Muscle of leg (tissue), 3 donors: ENCODE measurements at regions not wholly inside any gene's neighbourhood (a gene's known extent, or its start where the extent isn't known, plus 50 kb on each side); places are given as distances from the start of the nearest gene placed in this dataset.

Experiments used
- DNase-seq: peaks from one replicate; pipeline ENCODE4 v3.0.0; 2013
- H3K27ac ChIP-seq: one replicate; pipeline ENCODE4 v1.5.1; 2013; ENCODE audit warnings: mild to moderate bottlenecking, low read length, control low read depth
- H3K27me3 ChIP-seq: one replicate; pipeline ENCODE4 v1.6.1; 2013; ENCODE audit warnings: low read length; ENCODE audit not compliant: control insufficient read depth, insufficient read depth
- H3K36me3 ChIP-seq: one replicate; pipeline ENCODE4 v1.6.1; 2013; ENCODE audit warnings: low read length; ENCODE audit not compliant: control insufficient read depth, insufficient read depth
- H3K4me1 ChIP-seq: one replicate; pipeline ENCODE4 v1.6.1; 2013; ENCODE audit warnings: low read length; ENCODE audit not compliant: control insufficient read depth, insufficient read depth
- H3K4me3 ChIP-seq: one replicate; pipeline ENCODE4 v1.5.1; 2013; ENCODE audit warnings: low read length, control low read depth
- H3K9me3 ChIP-seq: replicated peaks from 2 replicates; pipeline ENCODE4 v1.6.1; 2013; ENCODE audit warnings: low read depth, low read length; ENCODE audit not compliant: control insufficient read depth
- WGBS: methylation state at CpG from one replicate; pipeline ENCODE4 v1.1.5; 2013; ENCODE audit warnings: missing lambda C conversion rate; ENCODE audit not compliant: insufficient coverage; 5-methylcytosine and 5-hydroxymethylcytosine counted together

DNA sequence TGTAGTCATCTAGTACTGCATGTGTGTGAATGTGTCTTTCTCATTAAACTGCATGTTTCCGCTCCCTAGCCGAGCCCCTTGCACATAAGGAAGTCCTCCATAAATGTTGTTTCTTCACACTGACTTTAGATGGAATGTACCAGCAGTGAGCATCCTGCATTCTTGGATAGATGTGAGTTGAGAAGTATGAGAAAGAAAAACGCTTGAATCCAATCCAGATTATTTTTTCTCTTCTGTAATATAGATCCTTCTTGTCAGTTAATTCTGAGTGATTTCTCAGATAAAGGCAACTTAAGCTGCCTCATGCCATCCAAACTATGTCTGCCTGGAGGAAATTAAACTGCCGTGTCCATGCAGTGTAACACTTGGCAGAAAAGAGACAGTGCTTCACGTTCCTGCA lies 268.1 kb upstream of the ISX start:
- WGBS: 10% methylated on average over 2 of the region's 5 CpGs
- Histone ChIP-seq H3K9me3 (no peaks in the 10 kb centered on the region), H3K36me3 (no peaks in the 10 kb centered on the region), H3K27ac (no peak overlapping the region), H3K4me1 (peaks cover 46% of the 10 kb centered on the region), H3K4me3 (no peak overlapping the region), H3K27me3 (peaks cover 2% of the 10 kb centered on the region)
- DNase-seq: peak; percentile 69

DNA sequence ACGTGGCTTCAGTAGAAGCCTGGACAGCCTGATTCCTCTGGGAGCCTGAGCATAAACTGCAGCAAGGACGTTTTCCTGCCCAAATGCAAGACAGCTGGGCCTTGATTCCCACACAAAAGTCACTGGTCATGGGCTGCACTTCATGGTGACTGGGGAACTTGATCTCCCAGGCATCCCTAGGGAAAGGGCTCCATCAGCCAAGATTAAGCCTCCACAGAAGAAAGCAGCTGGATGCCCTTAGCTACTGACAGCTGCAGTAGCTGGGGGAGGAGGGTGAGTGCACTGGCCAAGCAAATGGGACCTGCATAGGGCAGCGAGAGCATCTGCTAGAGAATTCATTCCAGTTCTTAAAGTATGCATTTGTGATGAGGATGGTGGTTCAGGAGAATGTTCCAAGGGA lies 267.4 kb upstream of the ISX start:
- Histone ChIP-seq H3K4me3 (no peak overlapping the region), H3K9me3 (no peaks in the 10 kb centered on the region), H3K4me1 (peaks cover 49% of the 10 kb centered on the region), H3K27me3 (peaks cover 2% of the 10 kb centered on the region), H3K27ac (peak overlapping the region; percentile 68), H3K36me3 (no peaks in the 10 kb centered on the region)
- peak; percentile 94 for DNase-seq
- 18% methylated on average over 3 of the region's 3 CpGs for WGBS

DNA sequence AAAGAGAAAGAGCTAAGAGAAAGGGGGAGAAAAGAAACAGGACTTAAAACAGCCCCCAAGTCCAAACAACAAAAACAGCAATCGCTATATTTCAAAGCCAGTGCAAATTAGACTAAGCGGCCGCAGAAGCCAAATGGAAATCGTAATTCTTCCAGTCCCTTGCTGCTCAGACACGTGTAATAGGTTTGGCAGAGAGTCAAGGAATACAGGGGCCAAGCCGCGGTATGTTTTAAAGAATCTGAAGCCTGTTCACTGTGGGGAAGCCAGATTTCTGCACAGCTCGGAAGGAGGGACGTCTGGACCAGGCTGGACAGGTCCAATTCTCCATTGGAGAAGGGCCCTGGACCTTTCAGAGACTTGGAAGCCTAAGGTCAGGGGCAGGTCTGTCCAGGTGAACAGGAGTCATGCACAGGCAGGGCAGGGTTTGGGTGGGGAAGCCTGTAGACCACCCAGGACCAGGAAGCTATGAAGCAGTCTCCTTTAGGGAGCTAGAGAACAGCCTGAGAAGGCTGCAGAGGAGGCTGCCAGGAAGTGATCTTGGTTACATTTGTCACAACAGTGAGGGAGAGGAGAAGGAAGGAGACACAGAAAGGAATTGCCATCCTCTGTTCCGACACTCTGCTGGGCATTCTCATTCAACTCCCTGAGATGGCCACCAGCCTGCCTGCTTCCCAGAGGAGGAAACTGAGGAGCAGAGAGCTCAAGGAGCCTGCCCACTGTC lies 265.5 kb upstream of the ISX start:
- peaks cover 49% of the 10 kb centered on the region for H3K4me1 ChIP-seq
- peak; percentile 92 for DNase-seq
- H3K36me3 ChIP-seq: no peaks in the 10 kb centered on the region
- peaks cover 2% of the 10 kb centered on the region for H3K27me3 ChIP-seq
- peak overlapping the region; percentile 29 for H3K27ac ChIP-seq
- 10% methylated on average over 7 of the region's 10 CpGs for WGBS
- H3K4me3 ChIP-seq: no peak overlapping the region
- no peaks in the 10 kb centered on the region for H3K9me3 ChIP-seq

DNA sequence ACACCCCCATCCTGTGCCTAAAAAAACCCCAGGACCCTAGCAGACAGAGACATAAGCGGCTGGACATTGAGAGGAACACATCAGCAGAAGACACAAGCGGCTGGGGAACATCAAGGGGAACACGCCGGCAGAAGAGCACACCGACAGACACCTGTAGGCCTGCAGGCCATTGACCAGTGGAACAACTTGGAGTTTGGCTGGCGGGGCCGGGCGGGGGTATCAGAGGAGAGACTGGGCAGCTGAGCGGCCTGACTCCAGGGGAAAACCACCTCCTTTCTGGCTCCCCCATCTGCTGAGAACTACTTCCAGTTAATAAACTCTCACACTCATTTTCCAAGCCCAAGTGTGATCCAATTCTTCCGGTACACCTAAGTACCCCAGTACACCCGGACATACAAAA lies 264.7 kb upstream of the ISX start:
- H3K27me3 ChIP-seq: peaks cover 2% of the 10 kb centered on the region
- WGBS: 92% methylated on average over 10 of the region's 11 CpGs
- H3K4me3 ChIP-seq: no peak overlapping the region
- H3K36me3 ChIP-seq: no peaks in the 10 kb centered on the region
- H3K4me1 ChIP-seq: peaks cover 49% of the 10 kb centered on the region
- H3K27ac ChIP-seq: no peak overlapping the region
- no peaks in the 10 kb centered on the region for H3K9me3 ChIP-seq
- no peak for DNase-seq

DNA sequence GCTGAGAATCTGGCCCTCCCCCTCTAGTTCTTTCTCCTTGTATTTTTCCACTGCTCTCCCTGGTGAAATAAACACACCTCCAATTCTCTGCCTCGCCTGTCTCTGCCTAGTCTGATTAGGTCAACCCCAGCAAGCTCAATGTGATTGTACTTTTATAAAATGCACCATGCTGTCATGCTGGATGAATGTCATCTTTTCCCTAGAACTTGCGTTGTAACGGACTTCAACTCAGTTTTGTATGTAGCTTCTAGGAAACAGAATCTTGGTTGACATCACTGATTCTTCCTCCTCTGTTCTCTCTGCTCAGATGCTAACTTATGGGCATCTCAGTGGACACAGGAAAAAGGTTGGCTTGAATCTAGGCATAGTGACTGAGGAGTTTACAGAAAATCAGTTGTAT lies 261.9 kb upstream of the ISX start:
- Histone ChIP-seq H3K4me3 (no peak overlapping the region), H3K9me3 (no peaks in the 10 kb centered on the region), H3K27me3 (peaks cover 4% of the 10 kb centered on the region), H3K4me1 (peaks cover 36% of the 10 kb centered on the region), H3K27ac (no peak overlapping the region), H3K36me3 (no peaks in the 10 kb centered on the region)
- no peak for DNase-seq
- 40% methylated on average over 1 of the region's 3 CpGs for WGBS

DNA sequence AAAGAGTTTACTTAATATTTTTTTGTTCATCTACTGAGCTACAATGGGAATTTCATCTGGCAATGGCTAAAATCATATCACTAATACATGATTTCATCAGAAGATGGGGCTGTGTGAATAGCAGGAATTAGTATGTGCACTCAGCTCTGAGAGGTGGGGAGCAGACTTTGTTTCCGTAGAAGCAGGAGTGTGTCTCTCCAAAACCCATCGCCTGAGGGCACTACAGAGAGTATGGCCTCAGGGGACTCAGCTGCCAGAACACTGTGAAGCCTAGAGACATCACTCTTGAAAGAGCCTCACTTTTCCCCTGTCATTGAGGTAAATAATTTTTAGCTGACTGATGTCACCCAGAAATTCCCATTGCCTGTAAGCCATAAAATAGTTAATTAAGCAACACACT lies 261.4 kb upstream of the ISX start:
- H3K36me3 ChIP-seq: no peaks in the 10 kb centered on the region
- peaks cover 32% of the 10 kb centered on the region for H3K4me1 ChIP-seq
- WGBS: 0% methylated on average over 1 of the region's 2 CpGs
- no peaks in the 10 kb centered on the region for H3K9me3 ChIP-seq
- no peak for DNase-seq
- H3K27ac ChIP-seq: no peak overlapping the region
- no peak overlapping the region for H3K4me3 ChIP-seq
- peaks cover 4% of the 10 kb centered on the region for H3K27me3 ChIP-seq

DNA sequence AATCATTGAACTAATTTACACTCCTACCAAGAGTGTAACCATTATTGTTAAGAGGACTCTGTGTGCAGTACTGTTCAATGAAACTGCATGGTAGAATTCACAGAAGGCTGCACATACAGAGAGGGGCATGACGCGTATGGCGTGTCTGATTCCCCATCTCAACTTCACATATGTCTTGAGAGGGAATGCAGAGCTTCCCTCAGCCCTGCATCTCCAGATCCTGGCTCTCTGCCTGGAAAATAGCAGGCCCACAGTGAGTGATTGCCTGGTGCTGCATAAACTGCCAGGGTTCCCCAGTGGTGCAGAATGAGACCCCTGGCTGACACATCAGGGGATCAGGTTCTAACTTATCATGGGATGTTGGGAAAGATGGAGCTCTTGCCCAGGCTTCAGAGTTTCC lies 260.2 kb upstream of the ISX start:
- Histone ChIP-seq H3K4me3 (no peak overlapping the region), H3K36me3 (no peaks in the 10 kb centered on the region), H3K27ac (no peak overlapping the region), H3K9me3 (no peaks in the 10 kb centered on the region), H3K4me1 (peaks cover 20% of the 10 kb centered on the region), H3K27me3 (peaks cover 4% of the 10 kb centered on the region)
- DNase-seq: no peak
- 56% methylated on average over 3 of the region's 3 CpGs for WGBS

DNA sequence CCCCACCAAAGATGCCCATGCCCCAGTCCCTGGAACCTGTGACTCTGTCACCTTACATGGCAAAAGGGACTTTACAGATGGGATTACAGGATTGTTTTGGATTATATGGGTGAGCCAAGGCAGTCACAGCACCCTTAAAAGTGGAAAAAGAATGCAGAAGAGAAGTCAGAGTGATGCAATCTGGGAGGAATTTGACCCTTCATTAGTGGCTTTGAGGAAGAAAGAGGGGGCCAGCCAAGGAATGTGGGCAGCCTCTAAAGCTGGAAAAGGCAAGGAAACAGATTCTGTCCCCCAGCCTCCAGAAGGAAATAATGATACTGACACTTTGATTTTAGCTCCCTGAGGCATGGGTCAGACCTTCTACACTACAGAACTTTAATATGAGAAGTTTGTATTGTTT lies 257.3 kb upstream of the ISX start:
- no peaks in the 10 kb centered on the region for H3K36me3 ChIP-seq
- H3K9me3 ChIP-seq: no peaks in the 10 kb centered on the region
- no peaks in the 10 kb centered on the region for H3K4me1 ChIP-seq
- H3K4me3 ChIP-seq: no peak overlapping the region
- peaks cover 3% of the 10 kb centered on the region for H3K27me3 ChIP-seq
- DNase-seq: no peak
- H3K27ac ChIP-seq: no peak overlapping the region

DNA sequence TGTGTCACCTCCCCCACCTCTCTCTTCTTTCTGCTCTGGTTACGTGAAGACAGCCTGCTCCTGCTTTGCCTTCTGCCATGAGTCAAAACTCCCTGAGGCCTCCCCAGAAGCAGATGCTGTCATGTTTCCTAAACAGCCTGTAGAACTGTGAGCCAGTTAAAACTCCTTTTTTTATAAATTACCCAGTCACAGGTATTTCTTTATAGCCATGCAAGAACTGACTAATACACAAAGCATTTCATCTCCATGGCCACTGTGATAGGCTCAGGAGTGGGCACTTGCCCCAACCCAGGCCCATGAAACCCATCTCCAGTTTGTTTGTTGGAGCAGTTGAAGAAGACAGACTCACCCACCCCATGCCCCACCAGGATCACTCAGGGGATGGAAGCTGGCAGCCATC lies 253.3 kb upstream of the ISX start:
- Histone ChIP-seq H3K4me1 (no peaks in the 10 kb centered on the region), H3K27ac (no peak overlapping the region), H3K36me3 (no peaks in the 10 kb centered on the region), H3K9me3 (peaks cover 3% of the 10 kb centered on the region), H3K4me3 (no peak overlapping the region), H3K27me3 (peaks cover 1% of the 10 kb centered on the region)
- 45% methylated on average over 1 of the region's 1 CpG for WGBS
- no peak for DNase-seq

DNA sequence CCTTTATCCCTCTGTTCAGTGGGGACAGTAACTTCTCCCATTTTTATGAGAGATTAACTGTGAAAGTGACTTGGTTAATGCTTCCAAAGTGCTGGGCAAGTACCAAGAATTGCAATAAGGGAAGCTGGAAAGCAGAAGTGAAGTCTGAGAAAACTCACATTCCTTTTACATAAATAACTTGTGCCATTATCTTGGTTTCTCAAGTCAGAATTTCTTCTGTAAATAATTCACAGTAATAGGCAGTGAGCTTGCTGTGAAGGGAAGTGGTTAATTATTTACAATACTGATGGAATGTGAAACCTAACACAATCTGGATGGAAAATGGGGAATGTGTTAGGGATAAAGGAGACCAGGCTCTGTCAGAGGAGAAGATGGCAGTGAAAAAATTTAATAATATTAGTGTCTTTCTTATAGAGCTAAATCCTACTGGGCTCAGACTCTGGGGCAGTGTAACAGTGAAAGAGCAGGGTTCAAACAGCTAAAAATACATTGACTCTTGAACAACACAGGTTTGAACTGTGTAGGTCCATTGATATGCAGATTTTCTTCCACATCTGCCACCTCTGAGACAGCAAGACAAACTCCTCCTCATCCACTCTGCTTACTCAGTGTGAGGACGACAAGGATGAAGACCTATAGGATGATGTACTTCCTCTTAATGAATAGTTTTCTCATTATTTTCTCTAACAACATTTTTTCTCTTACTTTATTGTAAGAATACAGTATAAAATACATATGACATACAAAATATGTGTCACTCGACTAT lies 251.5 kb upstream of the ISX start:
- H3K27me3 ChIP-seq: no peaks in the 10 kb centered on the region
- no CpG with 5 or more reads among the region's 2 CpGs for WGBS
- H3K36me3 ChIP-seq: no peaks in the 10 kb centered on the region
- H3K27ac ChIP-seq: no peak overlapping the region
- H3K9me3 ChIP-seq: peaks cover 3% of the 10 kb centered on the region
- H3K4me1 ChIP-seq: no peaks in the 10 kb centered on the region
- peak; percentile 17 for DNase-seq
- no peak overlapping the region for H3K4me3 ChIP-seq
